HCT116 (cell line): ENCODE measurements at regions not wholly inside any gene's neighbourhood (a gene's known extent, or its start where the extent isn't known, plus 50 kb on each side); places are given as distances from the start of the nearest gene placed in this dataset.
"Not testable (repeated sequence)": the region's sequence is repeated elsewhere in the genome, so short reads cannot be mapped to it uniquely, and the experiment has no call there.

ENCODE experiments used
- ATAC-seq: fragments of 200-7000 bp; cut with Tn5 transposase; 2 replicates; pipeline ENCODE4 v1.9.1; 2020; ENCODE audit warnings: mild to moderate bottlenecking, moderate library complexity
- BruUV-seq: library from RNA; stranded (reverse); fragments of 400-500 nt; replicated peaks from 2 replicates; lab custom pipeline; 2021; lab: Mats Ljungman, UMichigan
- CTCF ChIA-PET: fragments of 300-600 bp; sonication (Branson Sonifier 250); formaldehyde crosslinking; loops from one replicate; lab custom pipeline; 2021; ENCODE audit warnings: antibody characterized with exemption; lab: Charles Lee
- POLR2A ChIA-PET: fragments of 300-600, 350-600 bp; sonication (Branson Sonifier 250); formaldehyde crosslinking; loops from one replicate; lab custom pipeline; 2021; ENCODE audit warnings: antibody characterized with exemption; lab: Charles Lee
- RAD21 ChIA-PET, 2 experiments: fragments of 300-600 bp; sonication (Branson Sonifier 250); formaldehyde crosslinking; loops; one replicate each; lab custom pipeline; 2023; ENCODE audit warnings: low total read pairs in 2 of 2; ENCODE audit not compliant: uncharacterized antibody in 2 of 2, unreplicated experiment in 2 of 2, low non-redundant PET in 1 of 2; lab: Charles Lee
- DNase-seq: peaks from one replicate; pipeline ENCODE4 v3.0.0-alpha.2; 2010; ENCODE audit warnings: low read depth, low spot score
- H2AFZ ChIP-seq: fragments of 200-600 bp; shearing (Covaris generic), sonication (generic); 2 replicates; pipeline ENCODE4 v1.6.1; 2017; ENCODE audit warnings: low read depth, mixed run types, mixed read lengths, antibody characterized with exemption, low read length; ENCODE audit not compliant: poor library complexity, severe bottlenecking
- H3K27ac ChIP-seq: 2 replicates; pipeline ENCODE4 v1.5.1; 2012; ENCODE audit warnings: low read depth, low read length
- H3K27me3 ChIP-seq: fragments of 200-600 bp; sonication (generic); 2 replicates; pipeline ENCODE4 v1.6.1; 2016; ENCODE audit warnings: mixed run types, low read length, mixed read lengths; ENCODE audit not compliant: insufficient read depth
- H3K36me3 ChIP-seq, 2 experiments: fragments of 200-500 bp in 1 of 2; fragments of 200-600 bp in 1 of 2; sonication (Bioruptor generic) in 1 of 2; sonication (generic) in 1 of 2; 2 replicates each; pipeline versions ENCODE4 v1.5.1 to v1.6.1; 2014 to 2016; ENCODE audit warnings: low read length in 2 of 2, inconsistent platforms in 1 of 2, mixed read lengths in 1 of 2, mixed run types in 1 of 2; ENCODE audit not compliant: insufficient read depth in 2 of 2, control insufficient read depth in 1 of 2
- H3K4me1 ChIP-seq, 2 experiments: fragments of 200-600 bp in 1 of 2; sonication (generic) in 1 of 2; 2 replicates each; pipeline versions ENCODE4 v1.5.1 to v1.6.1; 2012 to 2017; ENCODE audit warnings: low read length in 2 of 2, inconsistent platforms in 1 of 2, mild to moderate bottlenecking in 1 of 2, mixed read lengths in 1 of 2, mixed run types in 1 of 2, moderate library complexity in 1 of 2; ENCODE audit not compliant: insufficient read depth in 2 of 2, control insufficient read depth in 1 of 2
- H3K4me2 ChIP-seq: fragments of 200-600 bp; sonication (generic); 2 replicates; pipeline ENCODE4 v1.6.1; 2017; ENCODE audit warnings: mixed run types, low read length, mixed read lengths
- H3K4me3 ChIP-seq, 2 experiments: fragments of 200-600 bp in 1 of 2; sonication (generic) in 1 of 2; replicated peaks in 1 of 2; 2 replicates each; pipeline ENCODE4 v1.5.1; 2011 to 2016; ENCODE audit warnings: low read length in 2 of 2, control low read depth in 1 of 2, low read depth in 1 of 2, mild to moderate bottlenecking in 1 of 2, mixed read lengths in 1 of 2, mixed run types in 1 of 2
- H3K79me2 ChIP-seq: fragments of 200-600 bp; sonication (generic); 2 replicates; pipeline ENCODE4 v1.6.1; 2017; ENCODE audit warnings: mild to moderate bottlenecking, mixed run types, low read length, moderate library complexity, mixed read lengths; ENCODE audit not compliant: insufficient read depth
- H3K9ac ChIP-seq: fragments of 200-600 bp; sonication (generic); 2 replicates; pipeline ENCODE4 v1.6.1; 2016; ENCODE audit warnings: low read length, mixed read lengths
- H3K9me2 ChIP-seq: fragments of 200-600 bp; sonication (generic), shearing (Covaris generic); 2 replicates; pipeline ENCODE4 v1.6.1; 2017; ENCODE audit warnings: mixed run types, mild to moderate bottlenecking, moderate library complexity; ENCODE audit not compliant: insufficient read depth
- H3K9me3 ChIP-seq, 2 experiments: fragments of 200-500 bp in 1 of 2; fragments of 200-600 bp in 1 of 2; sonication (Bioruptor generic) in 1 of 2; sonication (generic) in 1 of 2; 2 replicates each; pipeline ENCODE4 v1.6.1; 2014 to 2017; ENCODE audit warnings: low read length in 2 of 2, mixed read lengths in 2 of 2, inconsistent platforms in 1 of 2, low read depth in 1 of 2, mild to moderate bottlenecking in 1 of 2, mixed run types in 1 of 2, moderate library complexity in 1 of 2; ENCODE audit not compliant: control insufficient read depth in 1 of 2, insufficient read depth in 1 of 2
- H4K20me1 ChIP-seq: fragments of 200-600 bp; sonication (generic), shearing (Covaris generic); 2 replicates; pipeline ENCODE4 v1.6.1; 2017; ENCODE audit warnings: mixed run types, mild to moderate bottlenecking, moderate library complexity; ENCODE audit not compliant: insufficient read depth
- ATF3 ChIP-seq: IDR thresholded peaks from 2 replicates; pipeline ENCODE4 v1.6.1; 2012
- CTCF ChIP-seq, 3 experiments: fragments of 200-600 bp in 1 of 3; sonication (generic) in 1 of 3; IDR thresholded peaks in 2 of 3; conservative IDR thresholded peaks in 1 of 3; 2 replicates each; pipeline ENCODE4 v1.5.1; 2012 to 2017; ENCODE audit warnings: low read depth in 2 of 3, low read length in 2 of 3, antibody characterized with exemption in 1 of 3, borderline replicate concordance in 1 of 3, control low read depth in 1 of 3, mild to moderate bottlenecking in 1 of 3, mixed read lengths in 1 of 3, mixed run types in 1 of 3, moderate library complexity in 1 of 3; ENCODE audit not compliant: insufficient read depth in 1 of 3
- EZH2phosphoT487 ChIP-seq: fragments of 200-600 bp; IDR thresholded peaks from 2 replicates; pipeline ENCODE4 v1.6.1; 2018; ENCODE audit warnings: antibody characterized with exemption, borderline replicate concordance
- FOSL1 ChIP-seq: IDR thresholded peaks from 2 replicates; pipeline ENCODE4 v1.6.1; 2012; ENCODE audit warnings: low read depth
- JUND ChIP-seq: IDR thresholded peaks from 2 replicates; pipeline ENCODE4 v1.6.1; 2012
- POLR2A ChIP-seq: IDR thresholded peaks from 2 replicates; pipeline ENCODE4 v1.7.0; 2011; ENCODE audit warnings: borderline replicate concordance; ENCODE audit not compliant: insufficient read depth, insufficient read length; ENCODE audit errors: extremely low read depth
- POLR2AphosphoS5 ChIP-seq: IDR thresholded peaks from 2 replicates; pipeline ENCODE4 v1.6.1; 2011; ENCODE audit warnings: mild to moderate bottlenecking, low read depth, low read length, moderate library complexity
- SP1 ChIP-seq: IDR thresholded peaks from 2 replicates; pipeline ENCODE4 v1.6.1; 2012; ENCODE audit warnings: low read depth
- SRF ChIP-seq: IDR thresholded peaks from 2 replicates; pipeline ENCODE4 v1.6.1; 2012; ENCODE audit warnings: low read depth
- TCF7L2 ChIP-seq: IDR thresholded peaks from 2 replicates; pipeline ENCODE4 v1.7.0; 2011; ENCODE audit warnings: borderline replicate concordance, inconsistent platforms; ENCODE audit not compliant: insufficient read depth, insufficient read length; ENCODE audit errors: extremely low read depth
- YY1 ChIP-seq: IDR thresholded peaks from 2 replicates; pipeline ENCODE4 v1.6.1; 2011; ENCODE audit warnings: low read length, low read depth, moderate library complexity, mild to moderate bottlenecking; ENCODE audit not compliant: insufficient replicate concordance; ENCODE audit errors: extremely low read depth
- ZBTB33 ChIP-seq: IDR thresholded peaks from 2 replicates; pipeline ENCODE4 v1.6.1; 2011; ENCODE audit warnings: mild to moderate bottlenecking, low read length, moderate library complexity; ENCODE audit not compliant: insufficient replicate concordance; ENCODE audit errors: extremely low read depth
- ZFX ChIP-seq: fragments of 450-650 bp; IDR thresholded peaks from 2 replicates; pipeline ENCODE4 v1.6.1; 2017
- intact Hi-C: fragments of 100-400 bp; cut with micrococcal nuclease; formaldehyde crosslinking; loops from 2 replicates; pipeline ENCODE4 v1.10.0; 2022

GRCh38 chr19:37312531-37313334, 58.2 kb upstream of the ZNF527 start:
- DNase-seq, H3K9me3 ChIP-seq, H2AFZ ChIP-seq, CTCF ChIA-PET, intact Hi-C loops, H4K20me1 ChIP-seq, RAD21 ChIA-PET, H3K4me2 ChIP-seq, H3K4me3 ChIP-seq, H3K36me3 ChIP-seq, H3K9me2 ChIP-seq, H3K79me2 ChIP-seq, BruUV-seq, H3K27ac ChIP-seq, H3K27me3 ChIP-seq, H3K9ac ChIP-seq, ATAC-seq, H3K4me1 ChIP-seq, POLR2A ChIA-PET: not testable (repeated sequence)

GRCh38 chr19:37313335-37313627, 57.6 kb upstream of the ZNF527 start:
- H3K36me3 ChIP-seq: no peaks in the 10 kb centered on the region
- H3K9me2 ChIP-seq: no peaks in the 10 kb centered on the region
- RAD21 ChIA-PET: no interaction called here
- CTCF ChIA-PET: no interaction called here
- POLR2A ChIA-PET: no interaction called here
- peaks cover 5% of the 10 kb centered on the region for H3K79me2 ChIP-seq
- TF ChIP-seq ZBTB33: no peak
- TF ChIP-seq JUND: no peak
- no peak for TF ChIP-seq CTCF (IDR thresholded peaks at IDR 0.05 in 2 of 3, conservative IDR thresholded peaks at IDR 0.05 in 1 of 3; ENCODE audit: borderline replicate concordance in 1 of 3, insufficient read depth in 1 of 3, low read depth in 2 of 3, low read length in 2 of 3)
- TF ChIP-seq SP1: no peak
- no peak for TF ChIP-seq EZH2phosphoT487
- no peak for TF ChIP-seq ATF3
- TF ChIP-seq POLR2AphosphoS5: no peak
- TF ChIP-seq POLR2A: no peak
- no peak for TF ChIP-seq SRF
- TF ChIP-seq YY1: no peak
- no peak for TF ChIP-seq FOSL1
- TF ChIP-seq TCF7L2: no peak
- no peak for TF ChIP-seq ZFX
- no peak overlapping the region for H3K4me3 ChIP-seq
- no TSS peak for BruUV-seq
- no peaks in the 10 kb centered on the region for H3K27me3 ChIP-seq
- no peak overlapping the region for H3K27ac ChIP-seq
- H3K4me1 ChIP-seq: peaks cover 0 to 3% of the 10 kb centered on the region in 2 experiments; a peak in 1 of 4 replicates
- H2AFZ ChIP-seq: no peak overlapping the region
- H3K9me3 ChIP-seq: no peaks in the 10 kb centered on the region; a peak in 2 of 4 replicates
- no peak overlapping the region for H3K4me2 ChIP-seq
- ATAC-seq (no peak), DNase-seq (no peak)
- intact Hi-C loops: no loop called here
- H4K20me1 ChIP-seq: no peaks in the 10 kb centered on the region
- H3K9ac ChIP-seq: no peak overlapping the region
